ENCODE measurements at regions not wholly inside any gene's neighbourhood (a gene's known extent, or its start where the extent isn't known, plus 50 kb on each side); places are given as distances from the start of the nearest gene placed in this dataset.

GRCh38 chrX:109826954-109827708 is 94.1 kb upstream of the ACSL4 start:
- TF ChIP-seq CTCF (IDR thresholded peaks at IDR 0.05; ENCODE audit: insufficient read depth, low read length) = no peak
- no peak for TF ChIP-seq POLR2AphosphoS5 (IDR thresholded peaks at IDR 0.05; ENCODE audit: low read depth)
- no peak for TF ChIP-seq REST (IDR thresholded peaks at IDR 0.05; ENCODE audit: insufficient replicate concordance, low read depth)
- TF ChIP-seq GABPA (IDR thresholded peaks at IDR 0.05; ENCODE audit: low read depth) = no peak
